ENCODE measurements at regions not wholly inside any gene's neighbourhood (a gene's known extent, or its start where the extent isn't known, plus 50 kb on each side); places are given as distances from the start of the nearest gene placed in this dataset.

GRCh38 chr7:96410126-96410839, 88.4 kb upstream of the SLC25A13 start:
- no peak for DNase-seq (ENCODE audit: low read depth)

- DNase-seq (ENCODE audit: low read depth) = no peak
Observed at GRCh38 chr7:96408881-96409280, 87.0 kb upstream of the SLC25A13 start.

DNA sequence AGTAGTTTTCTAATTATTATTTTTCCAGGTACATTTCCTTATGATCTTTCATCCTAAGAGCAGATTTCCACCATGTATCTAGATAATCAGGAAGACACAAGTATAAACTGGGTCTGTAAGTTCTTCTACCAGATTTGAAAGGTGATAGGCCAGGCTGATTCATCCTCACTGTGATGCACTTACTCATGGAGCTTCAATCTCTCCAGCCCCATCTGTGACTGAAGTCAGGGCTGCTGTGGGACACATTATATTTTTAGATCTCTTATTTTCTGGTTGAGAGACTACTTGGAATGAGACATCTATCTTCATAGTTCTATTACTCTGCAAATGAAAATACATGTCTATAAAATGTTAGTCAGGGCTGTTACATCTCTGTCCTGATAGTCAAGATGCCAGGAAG, 85.5 kb upstream of the SLC25A13 start:
- DNase-seq (ENCODE audit: low read depth) = peak; percentile 28

- DNase-seq (ENCODE audit: low read depth) = no peak
Observed at GRCh38 chr7:96402913-96403312, 81.0 kb upstream of the SLC25A13 start.

GRCh38 chr7:96401200-96401599, 79.3 kb upstream of the SLC25A13 start:
- no peak for DNase-seq (ENCODE audit: low read depth)

DNA sequence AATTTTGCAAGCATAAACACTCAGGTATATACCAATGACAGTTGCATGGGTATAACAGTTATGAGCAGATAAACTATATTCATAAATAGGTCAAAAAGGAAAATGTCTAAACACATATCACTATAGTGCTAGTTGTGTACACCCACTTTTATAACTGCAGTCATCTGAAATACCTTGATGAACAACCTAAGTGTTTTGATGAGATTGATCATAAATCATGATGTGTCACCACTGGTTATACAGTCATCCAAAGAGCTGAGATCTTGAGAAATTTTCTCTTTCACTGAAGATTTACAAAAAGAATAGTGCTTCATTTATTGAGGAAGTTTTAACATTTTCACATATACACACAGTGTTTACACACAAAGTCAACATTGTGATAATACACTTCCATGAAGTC, 78.6 kb upstream of the SLC25A13 start:
- no peak for DNase-seq (ENCODE audit: low read depth)

DNA sequence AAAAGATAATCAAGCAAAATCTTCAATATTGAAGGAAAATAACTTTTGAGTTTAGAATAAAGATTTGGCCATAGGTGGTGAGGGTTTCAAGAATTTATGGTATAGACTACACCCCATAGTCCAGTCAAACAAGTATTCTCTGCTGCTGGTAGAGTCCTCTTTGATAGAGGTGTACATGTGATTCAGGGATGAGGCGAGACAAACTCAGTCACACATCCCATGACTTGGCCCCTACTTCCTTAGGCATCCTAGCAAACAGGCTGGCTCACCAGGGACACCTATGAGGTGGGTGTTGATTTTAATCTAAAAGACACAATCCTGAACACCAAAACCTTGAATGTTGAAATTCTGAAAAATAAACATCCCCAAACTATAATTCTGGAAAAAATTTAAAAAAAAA, 78.1 kb upstream of the SLC25A13 start:
- no peak for DNase-seq (ENCODE audit: low read depth)

GRCh38 chr7:96397936-96398598, 76.2 kb upstream of the SLC25A13 start:
- DNase-seq (ENCODE audit: low read depth) = no peak

- peak; percentile 86 for DNase-seq (ENCODE audit: low read depth)
Observed at GRCh38 chr7:96388620-96389383, 66.9 kb upstream of the SLC25A13 start.

DNA sequence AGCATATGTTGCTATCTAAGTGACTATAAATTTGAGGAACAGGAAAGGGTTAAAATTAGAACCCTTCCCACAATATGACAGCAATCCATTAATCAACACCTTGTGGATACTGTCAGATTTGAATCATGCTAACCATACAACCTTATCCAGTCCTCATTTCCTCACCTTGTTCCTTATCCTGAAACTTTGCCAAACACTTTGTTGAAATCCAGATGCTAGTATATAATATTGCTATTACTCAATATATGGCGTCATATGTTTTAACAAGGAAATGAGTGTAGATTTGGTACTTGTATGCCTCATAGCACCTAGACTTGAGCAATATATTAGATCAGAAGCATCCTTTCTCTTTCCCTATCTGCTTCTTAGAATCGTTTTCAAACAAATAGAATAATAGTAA, 66.3 kb upstream of the SLC25A13 start:
- DNase-seq (ENCODE audit: low read depth) = peak; percentile 30

DNA sequence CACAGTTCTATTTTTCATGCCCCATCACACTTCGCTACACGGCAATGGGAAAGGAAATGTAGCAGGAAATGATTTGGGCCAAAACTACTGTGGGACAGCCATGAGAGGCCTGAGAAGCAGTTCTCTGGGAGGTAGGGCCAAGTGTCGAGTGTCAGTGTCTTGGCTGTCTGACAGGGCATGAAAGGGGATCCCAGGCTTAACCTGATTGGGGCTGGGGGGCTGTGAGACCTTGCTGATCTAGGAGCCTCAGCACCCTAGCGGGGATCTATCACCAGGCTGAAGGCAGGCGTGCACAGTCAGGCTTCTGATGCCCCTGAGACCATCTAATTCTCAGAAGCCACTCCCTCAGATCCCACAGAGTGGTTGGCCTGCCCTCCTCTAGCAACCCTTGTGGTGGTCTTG, 58.2 kb upstream of the SLC25A13 start:
- no peak for DNase-seq (ENCODE audit: low read depth)

DNA sequence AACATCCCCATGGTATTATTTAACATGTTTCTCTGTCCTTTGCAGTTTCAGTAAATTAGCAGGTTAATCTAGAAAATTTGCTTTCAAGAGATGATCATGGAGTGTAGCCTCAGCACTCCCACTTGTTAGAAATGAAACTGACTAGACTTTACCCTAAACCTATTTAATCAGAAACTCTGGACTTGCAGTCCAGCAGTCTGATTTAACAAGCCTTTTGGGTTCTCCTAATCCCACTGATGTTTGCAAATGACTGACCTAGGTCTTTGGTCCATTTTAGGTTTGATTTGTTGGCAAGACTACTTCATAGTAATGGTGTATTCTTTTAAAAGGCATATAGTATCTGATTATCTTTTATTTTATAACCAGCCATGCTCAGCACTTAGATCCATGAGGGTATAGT, 55.5 kb upstream of the SLC25A13 start:
- no peak for DNase-seq (ENCODE audit: low read depth)

Data from stromal cell of bone marrow (primary cell).